Glomerular visceral epithelial cell (primary cell): ENCODE measurements at regions not wholly inside any gene's neighbourhood (a gene's known extent, or its start where the extent isn't known, plus 50 kb on each side); places are given as distances from the start of the nearest gene placed in this dataset.
"Not testable (repeated sequence)": the region's sequence is repeated elsewhere in the genome, so short reads cannot be mapped to it uniquely, and the experiment has no call there.

Source experiments
- DNase-seq: peaks from one replicate; pipeline ENCODE4 v3.0.0-alpha.2; 2016; ENCODE audit errors: extremely low spot score

DNA sequence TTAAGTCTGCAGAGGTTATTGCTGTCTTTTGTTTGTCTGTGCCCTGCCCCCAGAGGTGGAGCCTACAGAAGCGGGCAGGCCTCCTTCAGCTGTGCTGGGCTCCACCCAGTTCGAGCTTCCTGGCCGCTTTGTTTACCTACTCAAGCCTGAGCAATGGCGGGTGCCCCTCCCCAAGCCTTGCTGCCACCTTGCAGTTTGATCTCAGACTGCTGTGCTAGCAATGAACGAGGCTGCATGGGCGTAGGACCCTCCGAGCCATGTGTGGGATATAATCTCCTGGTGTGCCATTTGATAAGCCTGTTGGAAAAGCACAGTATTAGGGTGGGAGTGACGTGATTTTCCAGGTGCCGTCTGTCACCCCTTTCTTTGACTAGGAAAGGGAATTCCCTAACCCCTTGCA is 720.6 kb downstream of the PCDH17 start:
- not testable (repeated sequence) for DNase-seq

DNA sequence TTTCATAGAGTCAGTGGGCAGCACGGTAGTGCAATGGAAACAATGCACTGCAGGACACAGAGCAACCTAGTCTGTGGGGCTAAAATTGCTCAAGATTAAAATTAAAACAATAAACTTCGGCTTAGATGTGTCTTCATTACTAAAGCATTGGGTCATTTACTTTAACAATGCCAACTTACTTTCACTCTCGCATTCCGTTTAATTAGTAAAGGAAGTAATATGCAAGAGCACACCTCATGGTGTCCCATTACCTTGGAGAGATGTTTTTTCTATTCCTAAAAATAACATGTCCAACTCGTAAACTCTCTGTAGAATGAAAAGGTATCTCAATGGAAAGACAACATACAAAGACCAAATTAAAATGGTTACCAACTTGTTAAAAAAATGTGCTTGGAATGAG is 738.4 kb downstream of the PCDH17 start:
- no peak for DNase-seq

DNA sequence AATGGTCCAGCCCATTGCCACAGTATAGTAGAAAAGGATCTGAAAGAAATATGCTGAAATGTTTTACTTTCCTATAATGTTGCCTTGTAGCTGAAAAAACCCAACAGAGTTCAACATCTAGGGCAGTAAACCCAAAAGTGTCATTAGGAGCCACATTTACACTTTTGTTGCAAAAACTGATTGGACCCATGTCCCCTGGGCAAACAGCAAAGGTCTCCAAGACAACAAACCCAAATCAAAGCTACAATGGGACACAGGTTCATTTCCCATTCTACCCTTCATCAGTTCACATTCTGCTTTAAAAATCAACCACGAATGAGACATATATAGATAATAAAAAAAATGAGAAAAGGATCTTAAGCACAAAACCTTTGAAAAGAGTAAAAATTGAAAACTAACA is 744.8 kb downstream of the PCDH17 start:
- DNase-seq = no peak

DNA sequence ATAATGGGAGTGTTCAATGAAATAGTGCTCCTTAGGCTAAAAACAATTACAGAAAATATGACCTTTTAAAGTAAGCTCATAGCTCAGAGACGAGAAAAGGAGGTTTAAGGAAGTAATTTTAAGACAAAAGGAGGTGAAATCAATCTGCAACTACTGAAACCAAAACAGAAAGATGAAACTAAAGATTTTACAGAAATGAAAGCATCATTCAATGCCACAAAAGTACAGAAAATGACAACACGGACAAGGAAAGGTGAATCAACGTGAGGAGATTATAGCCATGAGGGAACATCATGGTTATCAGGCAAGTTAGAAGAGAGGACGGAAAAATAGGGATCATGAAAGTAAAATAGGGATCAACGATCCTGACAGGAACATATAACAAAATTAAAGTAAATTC is 745.2 kb downstream of the PCDH17 start:
- DNase-seq = no peak

DNA sequence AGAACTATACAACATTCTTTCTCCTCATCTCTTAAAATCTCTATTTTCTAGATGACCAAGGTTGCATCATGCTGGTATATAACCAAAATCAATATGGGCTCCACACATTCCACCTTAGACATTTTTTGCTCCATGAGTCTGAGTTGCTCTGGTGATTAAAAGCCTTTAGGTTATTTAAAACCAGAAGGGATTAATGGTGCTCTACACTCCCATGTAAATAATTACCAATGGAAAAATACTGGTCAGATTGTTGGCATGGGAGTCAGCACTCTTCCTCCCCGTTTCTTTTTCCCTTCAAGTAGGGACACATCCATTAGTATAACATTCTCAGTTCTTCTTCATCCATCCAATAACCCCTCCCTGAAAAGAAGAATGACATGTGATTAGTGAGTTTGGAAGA is 747.7 kb downstream of the PCDH17 start:
- DNase-seq = no peak

DNA sequence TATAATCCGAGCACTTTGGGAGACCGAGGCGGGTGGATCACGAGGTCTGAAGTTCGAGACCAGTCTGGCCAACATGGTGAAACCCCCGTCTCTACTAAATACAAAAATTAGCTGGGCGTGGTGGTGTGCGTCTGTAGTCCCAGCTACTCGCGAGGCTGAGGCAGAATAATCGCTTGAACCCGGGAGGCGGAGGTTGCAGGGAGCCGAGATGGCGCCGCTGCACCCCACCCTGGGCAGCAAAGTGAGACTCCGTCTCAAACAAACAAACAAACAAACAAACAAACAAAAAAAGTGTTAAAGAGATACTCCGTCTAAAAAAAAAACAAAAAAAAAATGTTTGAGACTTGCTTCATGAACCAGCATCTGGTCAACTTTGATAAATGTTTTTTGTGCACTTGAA is 753.8 kb downstream of the PCDH17 start:
- DNase-seq = not testable (repeated sequence)

DNA sequence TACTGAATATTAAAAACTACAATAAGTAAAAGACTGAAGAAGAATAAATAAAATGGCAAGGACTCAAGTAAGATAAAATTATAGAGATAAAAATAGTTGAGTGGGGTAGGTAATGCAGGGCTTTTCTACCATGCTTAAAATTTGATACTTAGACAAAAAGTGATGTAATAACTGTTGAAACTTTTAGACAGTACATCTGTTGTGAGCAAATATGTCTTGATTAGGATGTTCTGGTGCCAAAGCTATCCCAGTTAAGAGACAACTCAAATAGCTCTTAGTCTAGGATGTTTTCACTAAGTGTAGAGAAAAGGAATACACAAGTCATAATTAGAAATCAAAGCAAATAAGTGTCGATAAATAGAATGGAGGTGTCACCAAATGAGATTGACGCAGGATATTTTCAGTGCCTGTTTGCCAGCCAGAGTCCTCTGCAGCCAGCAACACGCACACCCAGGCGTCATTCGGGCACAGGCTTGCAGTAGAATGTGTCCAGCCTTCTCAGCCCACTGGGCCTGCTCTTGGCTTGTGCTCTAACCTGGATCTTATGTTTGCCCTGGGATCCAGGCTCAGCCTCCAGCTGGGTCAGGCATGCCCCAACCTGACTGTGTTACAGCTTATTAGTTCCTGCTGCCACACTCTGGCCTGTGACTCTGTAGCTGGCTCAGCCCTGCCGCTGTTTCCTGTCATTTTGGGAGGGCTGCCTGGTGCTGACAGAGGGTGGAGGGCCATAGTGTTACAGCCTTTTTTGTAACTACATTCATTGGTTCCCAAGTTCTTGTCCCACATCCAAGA is 766.2 kb downstream of the PCDH17 start:
- no peak for DNase-seq

DNA sequence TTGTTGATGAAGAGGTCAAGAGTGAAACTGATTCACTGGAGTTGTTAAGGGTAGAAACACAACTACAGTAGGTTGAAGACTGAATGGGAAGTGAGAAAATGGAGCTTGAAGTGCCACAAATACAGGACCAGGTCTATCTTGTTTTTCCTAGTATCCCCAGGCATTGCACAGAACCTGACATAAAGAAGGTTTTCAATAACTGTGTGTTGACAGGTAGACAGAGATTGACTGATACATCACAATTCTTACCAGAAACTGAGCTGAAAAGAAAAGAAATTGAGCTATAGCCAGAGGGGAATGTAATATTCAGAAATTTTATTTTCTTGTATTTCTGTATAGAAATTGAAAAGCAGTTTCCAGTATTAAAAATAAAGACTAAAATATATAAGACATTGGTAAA is 767.7 kb downstream of the PCDH17 start:
- no peak for DNase-seq

DNA sequence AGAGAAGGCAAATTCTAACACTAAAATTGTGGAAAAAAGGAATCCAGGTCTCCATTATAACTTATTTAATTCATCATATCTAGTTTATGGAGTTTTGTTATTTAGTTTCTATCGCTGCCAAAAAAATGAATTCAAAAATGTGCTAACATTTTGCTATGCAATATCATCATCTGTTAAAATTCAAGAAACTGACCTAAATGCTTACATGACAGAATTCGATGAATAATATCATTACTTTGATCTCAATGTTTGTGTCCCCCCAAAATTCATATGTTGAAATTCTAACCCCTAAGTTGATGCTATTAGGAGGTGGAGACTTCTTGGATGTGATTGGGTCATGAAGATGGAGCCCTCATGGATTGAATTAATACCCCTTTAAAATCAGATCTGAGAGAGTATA is 775.0 kb downstream of the PCDH17 start:
- no peak for DNase-seq

DNA sequence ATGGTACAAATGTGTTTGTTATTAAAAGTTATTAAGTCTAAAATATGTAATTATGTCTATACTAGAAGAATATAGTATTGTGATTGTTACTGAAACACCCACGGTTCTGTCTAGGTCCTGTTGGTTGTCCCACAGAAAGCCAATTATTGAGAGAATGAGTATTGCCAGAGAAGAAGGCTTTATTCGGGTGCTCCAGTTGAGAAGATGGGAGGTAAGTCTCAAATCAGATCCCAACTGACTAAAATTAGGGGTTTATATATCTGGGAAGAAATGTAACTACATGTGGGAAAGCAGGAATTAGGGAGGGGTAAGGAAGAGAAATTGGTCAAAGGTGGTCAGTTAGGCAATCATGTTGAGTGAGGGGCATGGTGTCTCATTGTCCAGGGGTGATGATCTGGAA is 798.4 kb downstream of the PCDH17 start:
- no peak for DNase-seq

DNA sequence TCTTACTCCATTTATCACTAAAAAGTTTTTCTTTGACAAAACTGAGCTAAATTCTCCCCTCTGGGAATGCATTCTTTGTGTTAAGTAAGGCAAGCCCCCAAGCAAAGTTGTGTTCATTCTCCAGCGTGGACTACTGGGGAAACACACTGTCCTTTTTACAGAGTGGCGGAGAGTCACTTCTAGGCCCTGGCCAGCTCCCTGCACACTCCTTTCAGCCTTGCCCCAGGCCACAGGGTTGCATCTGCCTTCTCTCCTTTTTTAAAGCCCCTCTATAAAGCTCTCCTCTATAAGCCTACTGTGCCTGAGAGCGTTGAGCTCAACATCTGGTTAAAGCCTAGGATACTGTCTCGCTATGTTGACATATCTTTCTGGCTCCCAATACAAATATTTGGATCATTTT is 803.4 kb downstream of the PCDH17 start:
- no peak for DNase-seq

DNA sequence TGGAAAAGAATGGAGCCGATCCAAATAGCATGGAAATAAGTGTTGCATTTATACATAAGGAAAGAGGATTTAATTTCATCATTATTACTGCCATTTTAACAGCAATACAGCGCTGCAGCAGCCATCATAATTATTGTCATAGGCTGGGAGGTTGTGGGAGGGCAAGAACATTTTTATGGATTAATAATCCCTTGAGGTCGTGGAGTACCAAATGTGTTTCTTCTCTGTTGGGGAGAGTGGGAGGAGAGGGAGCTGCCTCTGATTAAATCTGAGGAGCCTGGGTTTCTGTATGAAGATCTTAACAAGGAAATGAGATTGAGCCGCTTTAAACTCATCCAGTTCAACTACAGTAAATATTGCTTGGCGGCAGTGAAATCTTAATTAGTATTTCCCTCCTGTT is 805.9 kb downstream of the PCDH17 start:
- no peak for DNase-seq

DNA sequence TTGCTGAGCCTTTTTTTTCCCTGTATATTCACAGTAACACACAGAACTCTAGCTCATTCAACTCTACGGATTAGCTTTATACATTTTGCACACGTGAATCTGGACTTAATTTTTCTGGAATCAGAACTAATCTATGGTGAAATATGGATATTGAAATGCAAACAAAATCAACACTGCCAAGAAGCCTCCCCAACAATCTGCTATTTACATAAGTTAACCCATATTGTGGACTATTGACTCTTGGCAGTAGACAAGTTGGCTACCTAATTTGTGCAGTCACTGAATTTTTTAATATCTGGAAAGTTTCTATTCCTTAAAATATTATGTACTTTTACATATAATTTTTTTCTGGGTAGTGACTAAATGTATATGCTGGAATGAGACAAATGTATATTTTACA is 815.4 kb downstream of the PCDH17 start:
- no peak for DNase-seq

DNA sequence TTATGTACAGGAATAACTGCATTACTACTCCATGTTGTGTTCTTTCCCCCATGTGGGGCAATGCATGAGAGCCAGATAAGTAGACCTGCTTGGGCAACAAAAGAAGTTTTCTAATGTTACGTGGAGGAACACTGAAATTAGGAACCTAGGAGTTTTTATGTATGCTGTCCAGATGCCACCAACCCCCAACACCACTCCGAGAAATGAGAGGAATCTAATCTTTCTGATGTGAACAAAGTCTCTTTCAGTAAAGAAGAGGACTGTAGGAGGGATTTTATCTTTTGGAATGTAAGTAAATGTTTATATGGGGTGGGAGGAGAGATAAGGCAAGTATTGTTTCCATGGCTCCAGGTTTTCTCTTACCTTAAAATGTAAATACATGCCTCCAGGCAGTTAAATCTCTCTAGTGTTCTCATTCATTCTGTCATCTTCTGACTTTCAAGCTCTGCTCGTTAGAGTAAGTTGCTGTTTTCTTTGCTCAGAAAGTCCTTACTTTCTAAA is 820.6 kb downstream of the PCDH17 start:
- no peak for DNase-seq

DNA sequence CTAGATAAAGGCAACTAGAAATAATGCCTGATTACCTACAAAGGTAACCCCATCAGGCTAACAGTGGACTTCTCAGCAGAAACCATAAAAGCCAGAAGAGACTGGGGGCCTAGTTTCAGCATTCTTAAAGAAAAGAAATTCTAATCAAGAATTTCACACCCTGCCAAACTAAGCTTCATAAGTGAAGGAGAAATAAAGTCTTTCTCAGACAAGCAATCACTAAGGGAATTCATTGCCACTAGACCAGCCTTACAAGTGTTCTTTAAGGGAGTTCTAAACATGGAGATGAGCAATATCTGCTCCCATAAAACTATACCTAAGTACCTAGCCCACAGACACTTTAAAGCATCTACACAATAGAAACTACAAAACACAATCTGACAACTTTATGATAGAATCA is 823.5 kb downstream of the PCDH17 start:
- DNase-seq = no peak

DNA sequence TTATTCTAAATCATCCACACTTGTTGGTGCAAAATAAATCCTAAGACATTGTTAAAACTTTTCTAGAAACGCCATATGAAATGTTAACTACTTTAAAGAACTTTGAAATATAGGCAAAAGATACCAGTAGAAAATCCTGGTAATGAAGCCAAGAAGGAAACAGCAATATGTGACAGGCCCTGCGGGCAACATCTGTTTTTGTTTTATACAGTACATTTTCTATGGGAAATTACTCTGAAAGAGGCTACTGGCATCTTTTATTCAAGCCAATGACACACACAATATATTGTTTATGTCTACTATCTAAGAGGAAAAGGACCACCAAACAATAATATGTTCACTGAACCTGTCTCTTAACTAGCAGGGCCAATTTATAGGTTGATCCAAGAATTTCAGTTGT is 829.7 kb downstream of the PCDH17 start:
- DNase-seq = no peak

DNA sequence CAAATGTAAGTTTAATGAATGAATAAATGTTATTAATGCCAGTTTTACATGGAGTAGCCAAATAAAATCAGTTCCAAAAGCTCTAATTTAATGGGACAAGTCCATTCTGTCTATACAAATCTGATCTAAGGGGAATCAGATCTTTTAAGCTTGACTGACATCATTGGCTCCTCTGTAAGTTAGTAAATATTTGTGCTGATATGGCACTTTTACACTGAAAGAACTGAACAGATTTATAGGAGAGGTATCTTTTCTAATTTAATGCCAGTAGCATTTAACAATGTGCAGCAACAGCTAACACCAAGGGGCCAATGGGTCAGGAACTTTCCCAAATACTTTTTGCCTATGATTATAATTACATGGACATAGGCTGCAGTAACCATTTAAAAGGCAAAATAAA is 832.3 kb downstream of the PCDH17 start:
- no peak for DNase-seq

DNA sequence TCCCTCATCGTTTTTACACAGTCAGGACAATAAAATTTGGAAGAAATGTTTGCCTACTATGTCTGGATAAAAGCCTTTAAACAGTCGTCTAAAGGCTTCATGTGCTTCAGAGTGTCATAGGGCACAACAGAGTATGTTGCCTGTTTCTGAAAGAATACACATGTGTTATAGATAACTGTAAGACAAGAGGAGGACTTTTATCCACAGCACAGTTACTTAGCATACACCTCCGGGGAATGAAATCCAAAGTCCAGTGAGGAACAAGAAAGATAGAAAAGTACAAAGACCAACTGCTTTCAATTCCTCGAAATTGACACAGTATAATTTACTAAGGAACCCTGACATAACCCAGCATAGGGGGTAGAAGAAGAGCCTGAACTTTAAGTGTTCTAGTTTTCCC is 835.6 kb downstream of the PCDH17 start:
- DNase-seq = no peak

DNA sequence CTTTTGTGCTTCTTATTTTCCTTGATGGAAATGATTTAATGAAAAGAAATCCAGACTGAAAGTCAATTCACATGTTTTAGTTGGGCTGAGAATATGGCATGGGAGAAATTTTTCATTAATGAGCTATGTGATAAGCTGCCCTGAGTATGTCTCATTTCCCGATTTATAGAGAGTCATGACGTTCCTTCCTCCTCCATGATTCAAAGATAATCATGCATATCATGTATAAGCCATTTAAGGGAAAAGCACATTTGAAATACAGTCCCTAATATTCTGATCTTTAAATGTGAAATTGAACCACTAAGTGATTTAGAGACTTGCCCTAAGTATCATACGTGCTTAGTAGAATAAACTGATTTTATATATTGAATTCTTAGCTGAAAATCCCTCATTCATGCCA is 840.9 kb downstream of the PCDH17 start:
- DNase-seq = no peak

DNA sequence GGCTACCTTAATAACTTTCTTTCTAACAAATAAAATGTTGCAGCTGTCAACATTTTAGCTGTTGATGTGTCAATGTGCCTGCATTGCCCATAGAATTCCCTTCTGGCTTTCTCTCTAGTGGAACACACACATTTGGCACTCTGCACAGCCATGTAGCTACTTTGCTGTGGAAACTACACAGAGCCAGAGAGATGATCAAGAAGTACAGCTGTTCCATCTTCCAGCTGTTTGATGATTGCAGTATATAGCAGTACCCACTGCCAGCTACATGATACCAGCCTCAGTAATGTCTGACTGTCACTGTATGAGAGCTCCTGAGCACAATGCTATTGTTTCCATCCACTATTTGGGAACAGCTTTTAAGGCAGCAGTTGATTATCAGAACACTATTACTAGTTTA is 843.0 kb downstream of the PCDH17 start:
- no peak for DNase-seq

DNA sequence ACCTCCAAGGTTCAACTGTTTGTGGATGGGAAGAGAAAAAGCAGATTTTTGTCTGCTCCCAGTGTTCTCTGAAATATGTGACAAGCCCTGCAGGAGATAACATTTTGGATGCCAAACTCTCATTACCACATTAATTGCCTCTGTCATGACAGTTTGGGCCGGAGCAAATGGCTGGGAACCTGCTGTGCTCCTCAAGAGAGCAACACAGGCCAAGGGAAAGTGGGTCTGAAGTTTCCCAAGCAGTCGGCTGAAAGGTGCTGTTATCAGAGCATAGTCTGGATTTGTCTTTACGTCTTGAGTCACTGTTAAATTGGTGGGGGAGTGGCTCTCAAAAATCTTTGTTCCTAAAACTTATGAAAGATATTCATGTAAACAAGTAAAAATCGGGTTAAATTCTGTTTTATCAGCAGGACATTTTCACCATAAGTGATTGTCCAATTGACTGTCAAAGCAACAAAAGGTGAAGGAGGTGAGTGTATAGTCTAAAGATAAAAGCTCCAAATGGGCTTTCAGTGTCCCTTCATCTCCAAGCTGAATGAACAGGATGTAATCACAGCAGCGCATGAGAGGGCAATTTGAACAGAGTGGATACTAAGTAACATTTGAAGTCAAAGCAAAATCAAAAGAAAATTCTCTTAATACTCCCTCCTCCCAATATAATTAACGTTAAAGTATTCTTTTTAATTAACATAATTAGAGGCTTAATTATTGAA is 844.8 kb downstream of the PCDH17 start:
- DNase-seq = no peak

DNA sequence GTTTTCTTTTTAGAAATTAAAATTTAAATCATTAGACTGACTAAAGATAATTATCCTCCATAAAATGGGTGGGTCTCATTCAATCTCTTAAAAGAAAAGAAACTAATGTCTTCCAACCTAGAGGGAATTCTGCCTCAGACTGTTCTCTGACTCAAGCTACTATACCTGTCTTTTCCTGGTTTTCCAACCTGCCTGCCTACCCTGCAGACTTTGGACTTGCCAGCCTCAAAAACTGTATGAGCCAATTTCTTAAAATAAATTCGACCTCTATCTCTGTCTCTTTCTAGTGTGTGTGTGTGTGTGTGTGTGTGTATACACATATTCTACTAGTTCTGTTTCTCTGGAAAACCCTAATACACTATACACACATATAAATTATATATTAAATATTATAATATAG is 847.3 kb downstream of the PCDH17 start:
- DNase-seq = no peak

DNA sequence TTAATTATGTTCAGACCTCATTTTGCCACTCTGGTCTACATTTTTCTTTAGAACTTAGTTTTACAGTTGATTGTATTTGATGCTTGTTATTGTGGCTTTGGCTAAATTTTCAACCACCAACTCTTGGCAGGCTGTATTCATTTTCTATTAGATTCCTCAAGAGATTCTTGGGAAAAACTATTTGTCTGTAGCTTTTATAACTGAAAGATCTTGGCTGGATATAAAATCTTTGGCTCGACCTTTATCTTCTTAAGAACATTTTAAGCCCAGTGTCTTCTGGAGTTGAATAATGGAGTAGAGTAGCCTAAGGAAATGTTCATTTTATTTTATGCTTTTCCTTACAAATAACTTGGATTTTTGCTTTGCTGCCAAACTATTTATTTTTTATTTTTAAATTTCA is 848.5 kb downstream of the PCDH17 start:
- no peak for DNase-seq
